NCI-H748 (cell line): ENCODE measurements at regions not wholly inside any gene's neighbourhood (a gene's known extent, or its start where the extent isn't known, plus 50 kb on each side); places are given as distances from the start of the nearest gene placed in this dataset.

Experiments used
- DNase-seq: peaks from one replicate; lab custom pipeline; 2025; ENCODE audit not compliant: unreplicated experiment; lab: John Stamatoyannopoulos, UW

GRCh38 chr5:172588380-172588779, 52.7 kb upstream of the NEURL1B start:
- no peak for DNase-seq

- no peak for DNase-seq
Measured at GRCh38 chr5:172587061-172587405, 54.0 kb upstream of the NEURL1B start.

GRCh38 chr5:172586125-172587060, 54.7 kb upstream of the NEURL1B start:
- DNase-seq, result no peak

- DNase-seq, result no peak
Measured at GRCh38 chr5:172585114-172585513, 55.9 kb upstream of the NEURL1B start.

GRCh38 chr5:172584638-172585037, 56.4 kb upstream of the NEURL1B start:
- DNase-seq, result no peak

- no peak for DNase-seq
Measured at GRCh38 chr5:172583931-172584511, 57.0 kb upstream of the NEURL1B start.

DNA sequence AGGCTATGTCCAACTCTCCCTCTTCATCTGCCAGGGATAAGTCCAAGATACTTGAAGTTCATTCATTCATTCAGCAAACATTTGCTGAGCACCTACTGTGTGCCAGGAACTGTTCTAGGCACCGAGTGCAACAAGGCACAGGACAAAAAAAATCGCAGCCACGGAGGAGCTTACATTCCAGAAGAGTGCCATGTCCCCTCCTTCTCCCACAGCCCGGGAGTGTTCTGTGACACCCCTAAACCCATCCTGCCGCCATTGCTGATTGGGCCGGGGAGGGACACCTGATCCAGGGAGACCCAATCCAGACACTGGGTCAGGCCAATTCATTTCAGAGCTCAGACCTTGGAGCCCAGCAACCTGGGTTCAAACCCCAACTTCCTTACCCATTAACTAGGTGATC, 58.1 kb upstream of the NEURL1B start:
- DNase-seq, result no peak

DNA sequence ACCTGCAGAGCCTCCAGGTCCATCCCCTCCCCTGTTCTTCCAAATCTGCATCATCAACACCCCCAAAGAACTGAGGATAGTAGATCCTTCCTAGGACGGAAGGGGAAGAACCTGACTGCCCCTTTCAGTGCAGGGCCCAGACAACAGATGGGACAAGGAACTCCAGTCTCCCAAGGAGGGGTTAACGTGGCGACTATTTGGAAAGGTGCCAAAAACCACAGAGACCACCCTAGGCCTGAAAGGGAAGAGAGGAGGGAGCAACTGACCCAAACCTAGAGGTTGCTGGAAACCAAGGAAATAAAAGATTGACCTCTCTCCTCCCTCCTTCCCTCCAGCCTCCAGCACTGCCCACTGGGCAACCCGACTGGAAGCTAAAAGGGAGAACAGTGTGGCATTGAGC, 59.7 kb upstream of the NEURL1B start:
- DNase-seq, result no peak

DNA sequence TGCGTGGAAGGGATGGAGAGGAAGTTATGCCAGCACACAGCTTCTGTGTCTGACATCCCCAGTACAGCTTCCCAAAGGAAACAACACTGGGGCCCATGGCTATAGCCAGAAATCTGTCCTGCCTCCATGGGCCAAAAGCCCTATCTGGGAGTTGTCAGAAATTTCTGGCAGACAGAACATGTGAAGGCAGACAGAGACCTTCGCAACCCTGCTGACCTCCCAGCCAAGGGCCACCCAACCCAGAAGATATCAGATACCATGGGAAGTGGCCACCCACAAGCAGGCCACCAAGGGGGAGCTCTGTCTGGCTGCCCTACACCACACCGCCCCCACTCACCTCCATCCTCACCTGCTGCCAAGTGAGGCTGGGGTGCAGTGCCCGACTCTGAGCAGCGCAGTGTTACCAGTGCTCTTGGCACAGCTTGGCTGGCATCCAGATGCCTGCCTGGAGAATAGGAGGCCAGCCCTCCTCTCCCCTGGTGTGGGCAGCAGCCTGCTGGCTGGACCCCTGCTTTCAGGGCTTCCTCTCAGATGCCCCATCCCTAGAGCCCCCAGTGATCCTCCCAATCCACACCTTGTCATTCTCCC, 61.6 kb upstream of the NEURL1B start:
- DNase-seq, result no peak

DNA sequence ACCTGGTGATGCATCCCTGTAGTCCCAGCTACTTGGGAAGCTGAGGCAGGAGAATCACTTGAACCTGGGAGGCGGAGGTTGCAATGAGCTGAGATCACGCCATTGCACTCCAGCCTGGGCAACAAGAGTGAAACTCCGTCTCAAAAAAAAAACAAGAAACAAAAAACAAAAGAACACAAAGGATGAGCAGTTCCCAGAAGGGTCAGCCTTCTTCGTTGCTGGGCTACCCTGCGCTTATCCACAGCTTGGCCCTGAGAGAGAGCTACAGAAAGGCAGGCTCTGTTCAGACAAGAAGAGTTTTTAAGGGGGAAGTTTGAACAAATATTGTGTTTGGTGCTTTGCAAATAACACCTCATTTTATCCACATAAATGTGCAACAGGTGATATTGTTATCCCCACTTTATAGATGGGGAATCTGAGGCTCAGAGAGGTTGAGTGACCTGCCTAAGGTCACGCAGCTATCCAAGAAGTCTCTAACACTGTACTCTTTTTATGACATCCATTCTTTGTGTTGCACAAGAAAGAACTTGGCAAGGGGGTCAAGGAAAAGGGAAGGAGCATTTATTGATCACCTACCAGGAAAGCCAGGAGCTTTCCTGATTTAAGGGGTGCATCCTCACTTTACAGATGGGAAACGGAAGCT, 63.7 kb upstream of the NEURL1B start:
- no peak for DNase-seq

- DNase-seq, result no peak
Measured at GRCh38 chr5:172575816-172576545, 65.1 kb upstream of the NEURL1B start.

GRCh38 chr5:172575416-172575815, 65.6 kb upstream of the NEURL1B start:
- DNase-seq, result no peak

DNA sequence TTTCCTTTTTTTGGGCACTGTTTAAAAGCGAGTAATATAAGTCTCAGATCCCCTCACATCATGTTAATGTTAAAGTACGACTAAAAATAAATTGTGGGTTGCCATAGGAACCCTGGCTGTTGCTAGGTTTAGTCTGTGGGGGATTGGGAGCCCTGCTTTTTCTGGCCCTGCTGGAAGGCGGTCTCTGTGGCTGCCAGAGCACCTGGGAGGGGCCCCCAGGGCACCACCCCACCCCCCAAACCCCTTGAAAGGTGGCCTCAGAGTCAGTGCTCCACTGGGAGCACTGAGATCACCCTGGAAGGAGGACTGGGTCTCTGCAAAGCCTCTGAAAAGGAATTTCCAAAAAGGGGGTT, 66.2 kb upstream of the NEURL1B start:
- DNase-seq, result no peak

DNA sequence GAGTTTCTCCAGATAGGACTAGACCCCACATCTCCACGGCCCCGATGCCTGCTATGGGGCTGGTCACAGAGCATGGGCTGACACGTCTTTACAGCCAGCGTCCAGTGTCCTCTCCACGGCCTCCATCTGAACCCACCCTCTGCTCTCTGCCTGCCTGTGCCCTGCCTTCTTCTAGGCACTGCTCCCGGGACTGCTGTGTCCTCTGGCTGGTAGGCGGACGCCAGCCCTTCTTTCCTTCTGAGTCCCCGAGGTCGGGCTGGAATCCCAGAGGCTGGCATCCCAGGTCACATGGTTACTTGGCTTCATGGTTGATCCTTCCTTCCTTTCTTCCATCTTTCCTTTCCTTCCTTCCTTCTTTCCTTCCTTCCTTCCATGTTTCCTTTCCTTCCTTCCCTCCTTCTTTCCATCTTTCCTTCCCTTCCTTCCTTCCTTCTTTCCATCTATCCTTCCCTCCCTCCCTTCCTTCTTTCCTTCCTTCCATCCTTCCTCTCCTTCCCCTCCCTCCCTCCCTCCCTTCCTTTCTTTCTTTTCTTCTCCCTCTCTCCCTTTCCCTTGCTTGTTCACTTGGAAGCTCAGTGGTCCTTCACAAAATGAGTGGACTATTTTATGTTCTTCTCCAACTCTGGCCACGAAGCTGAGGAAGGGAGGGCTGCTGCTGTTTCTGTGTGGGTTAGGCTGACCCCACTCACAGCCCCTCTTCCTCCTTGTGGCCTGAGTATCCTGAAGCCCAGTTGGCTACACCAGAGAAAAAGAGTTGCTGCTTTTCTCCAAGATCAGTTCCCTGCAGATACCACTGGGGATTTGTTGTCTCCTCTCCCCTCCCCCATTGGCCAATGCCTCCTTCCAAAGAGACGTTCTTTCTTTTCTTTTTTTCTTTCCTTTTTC, 66.8 kb upstream of the NEURL1B start:
- DNase-seq, result no peak

DNA sequence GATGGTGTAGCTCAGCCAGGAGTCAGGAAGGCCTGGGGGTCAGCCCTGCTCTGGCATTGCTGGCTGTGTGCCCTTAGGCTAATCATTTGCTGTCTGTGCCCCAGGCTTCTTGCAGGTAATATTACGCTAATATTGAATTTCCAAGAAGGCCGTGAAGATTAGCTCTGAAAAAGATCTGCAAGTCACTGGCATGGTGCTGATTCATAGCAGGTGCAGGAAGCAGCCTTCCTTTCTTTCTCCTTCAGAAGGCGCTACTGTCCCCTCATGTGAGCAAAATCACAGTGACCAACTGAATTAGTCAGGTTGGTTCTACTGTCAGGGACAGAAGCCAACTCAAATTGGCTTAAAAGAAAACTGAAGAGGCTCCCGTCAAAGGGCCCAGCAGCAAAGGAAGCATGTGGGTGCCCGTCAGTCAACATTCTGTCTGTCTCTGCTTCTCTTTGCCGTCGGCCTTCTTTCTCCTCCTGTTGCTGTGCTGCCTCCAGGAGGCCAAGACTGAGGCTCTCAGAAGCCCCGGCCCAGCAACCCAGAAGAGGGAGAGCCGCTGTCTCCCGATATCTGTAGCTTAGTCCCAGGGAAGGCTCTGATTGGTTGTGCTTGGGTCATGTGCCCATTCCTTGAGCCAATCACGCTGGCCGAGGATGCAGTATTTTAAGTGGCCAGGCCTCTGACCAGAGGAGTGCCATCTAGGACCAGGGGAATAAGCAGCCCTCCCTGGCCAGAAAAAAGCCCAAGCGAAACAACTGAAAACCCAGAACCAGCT, 67.8 kb upstream of the NEURL1B start:
- DNase-seq, result no peak

DNA sequence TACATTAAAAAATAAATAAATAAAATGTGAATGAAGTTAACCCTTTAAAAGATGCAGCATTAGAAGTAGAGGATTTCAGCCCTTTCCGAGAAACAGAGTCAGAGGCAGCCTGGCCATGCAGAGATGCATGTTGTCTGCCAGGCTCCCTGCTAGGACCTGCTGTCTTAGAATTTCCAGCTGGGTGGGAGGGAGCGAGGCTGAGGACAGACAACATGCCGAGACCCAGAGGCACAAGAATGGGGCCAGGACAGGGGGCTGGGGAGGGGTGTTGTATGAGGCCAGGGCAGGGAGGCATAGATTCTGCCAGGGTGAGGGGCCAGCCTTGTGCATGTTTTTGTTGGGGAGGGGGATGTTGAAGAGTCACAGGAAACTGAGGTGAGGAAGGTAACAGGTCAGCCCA, 68.6 kb upstream of the NEURL1B start:
- DNase-seq, result no peak

DNA sequence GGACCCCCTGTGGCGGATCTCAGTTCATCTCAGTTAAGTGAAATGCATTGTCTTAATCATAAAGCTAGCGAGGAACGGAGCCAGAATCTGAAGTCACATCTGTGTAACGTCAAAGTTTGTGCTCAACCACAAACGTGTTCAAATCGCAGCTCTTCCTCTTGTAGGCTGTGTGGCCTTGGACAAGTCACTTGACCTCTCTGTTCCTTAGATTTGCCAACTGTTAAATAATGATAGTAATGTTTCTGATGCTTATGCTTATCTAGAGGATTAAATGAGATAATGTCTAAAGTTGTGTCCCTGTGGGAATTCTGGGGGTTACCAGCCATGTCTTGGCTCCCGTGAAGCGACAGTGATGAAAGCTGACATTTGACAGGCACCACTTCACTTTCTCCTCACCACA, 69.2 kb upstream of the NEURL1B start:
- no peak for DNase-seq

- no peak for DNase-seq
Measured at GRCh38 chr5:172571413-172571812, 69.7 kb upstream of the NEURL1B start.

GRCh38 chr5:172570594-172571334, 70.3 kb upstream of the NEURL1B start:
- no peak for DNase-seq
